ENCODE measurements at regions not wholly inside any gene's neighbourhood (a gene's known extent, or its start where the extent isn't known, plus 50 kb on each side); places are given as distances from the start of the nearest gene placed in this dataset.

DNA sequence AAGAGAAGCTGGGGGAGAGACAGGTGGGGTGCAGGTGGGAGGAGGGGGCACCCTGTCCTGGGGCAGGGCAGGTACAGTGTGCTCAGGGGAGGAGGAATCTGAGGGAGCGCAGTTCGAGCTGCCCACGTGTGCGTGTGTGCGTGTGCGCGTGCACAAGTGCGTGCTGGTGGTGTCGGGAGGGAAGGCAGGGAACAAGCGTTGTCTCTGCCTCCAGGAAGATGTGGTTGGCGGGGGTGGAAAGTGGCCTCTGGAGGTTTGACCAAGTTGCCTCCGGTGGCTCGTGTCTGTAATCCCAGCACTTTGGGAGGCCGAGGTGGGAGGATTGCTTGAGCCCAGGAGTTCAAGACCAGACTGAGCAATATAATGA lies 49.9 kb upstream of the THY1 start:
- no peak for ATAC-seq
